Right ventricle myocardium superior (tissue), 1 donor: ENCODE measurements at regions not wholly inside any gene's neighbourhood (a gene's known extent, or its start where the extent isn't known, plus 50 kb on each side); places are given as distances from the start of the nearest gene placed in this dataset.

Experiments
- ATAC-seq: fragments of 200-7000 bp; cut with Tn5 transposase; one replicate; pipeline ENCODE4 v1.9.1; 2020; ENCODE audit warnings: mild to moderate bottlenecking; ENCODE audit not compliant: poor library complexity
- DNase-seq: peaks from one replicate; pipeline ENCODE4 v3.0.0-alpha.2; 2020
- intact Hi-C: fragments of 100-400 bp; cut with DNase I; formaldehyde crosslinking; loops from one replicate; pipeline ENCODE4 v1.11.2; 2022
- donor health status: DM: no; HTN: yes; CAD: no; lungs with severe emphysema.

DNA sequence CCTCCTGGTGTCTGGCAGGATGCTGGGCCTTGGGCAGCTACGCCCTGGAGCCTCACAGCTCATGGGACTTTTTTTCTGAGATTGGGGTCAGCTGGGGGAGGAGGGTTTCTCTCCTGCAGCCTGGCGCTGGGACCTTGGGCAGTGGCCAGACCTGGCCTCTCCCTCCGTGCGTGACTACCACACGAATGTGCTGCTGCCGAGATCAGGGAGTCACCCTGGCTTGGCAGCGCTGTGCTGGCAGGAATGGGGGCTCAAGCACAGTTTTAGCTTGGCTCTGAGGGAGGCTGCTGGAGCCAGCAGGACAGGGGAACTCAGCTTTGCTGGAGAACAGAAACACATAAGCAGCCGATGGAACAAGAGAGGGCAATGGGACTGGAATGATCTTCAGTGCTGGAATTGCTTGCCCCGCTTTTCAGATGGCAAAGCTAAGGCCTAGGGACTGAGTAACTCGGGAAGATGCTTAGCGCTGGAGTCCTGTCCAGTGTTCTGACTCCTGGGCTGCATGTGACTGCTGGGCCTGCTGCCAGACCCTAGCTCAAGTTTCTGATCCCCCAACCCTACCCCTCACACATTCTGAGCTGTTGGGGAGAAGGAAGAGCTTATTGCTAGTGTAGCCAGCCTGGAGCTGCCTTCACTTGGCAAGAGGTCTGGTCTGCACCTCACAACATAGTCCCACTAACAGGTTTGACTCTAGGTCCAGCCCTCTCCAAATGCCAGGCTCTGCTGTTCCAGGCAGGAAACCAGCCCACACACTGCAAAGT lies 69.9 kb downstream of the NAV1 start:
- DNase-seq (peak; percentile 59), ATAC-seq (peak; percentile 74)
- intact Hi-C loops = no loop called here

- no peak for DNase-seq
- intact Hi-C loops = no loop called here
- no peak for ATAC-seq
Measured at GRCh38 chr1:201609661-201610318, 70.9 kb downstream of the NAV1 start.

- DNase-seq = no peak
- intact Hi-C loops = no loop called here
- no peak for ATAC-seq
Measured at GRCh38 chr1:201610858-201611257, 71.9 kb downstream of the NAV1 start.

DNA sequence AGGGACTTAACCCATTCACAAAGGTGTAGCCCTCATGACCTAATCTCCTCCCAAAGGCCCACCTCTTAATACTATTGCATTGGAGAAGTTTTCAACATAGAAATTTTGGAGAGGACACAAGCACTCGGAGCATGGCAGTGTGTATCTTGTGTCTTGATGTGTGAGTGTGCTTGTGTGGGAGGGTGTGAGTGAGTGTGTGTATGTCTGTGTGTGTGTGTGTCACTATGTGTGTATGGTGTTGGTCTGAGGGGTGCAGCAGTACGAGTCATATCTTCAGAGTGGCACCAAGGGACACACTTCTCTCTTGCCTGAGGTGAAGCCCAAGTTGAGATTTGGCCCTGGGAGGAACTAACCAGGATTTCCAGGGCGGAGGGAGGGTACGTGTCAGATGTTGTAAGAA lies 73.7 kb downstream of the NAV1 start:
- ATAC-seq (no peak), DNase-seq (no peak)
- intact Hi-C loops = no loop called here

DNA sequence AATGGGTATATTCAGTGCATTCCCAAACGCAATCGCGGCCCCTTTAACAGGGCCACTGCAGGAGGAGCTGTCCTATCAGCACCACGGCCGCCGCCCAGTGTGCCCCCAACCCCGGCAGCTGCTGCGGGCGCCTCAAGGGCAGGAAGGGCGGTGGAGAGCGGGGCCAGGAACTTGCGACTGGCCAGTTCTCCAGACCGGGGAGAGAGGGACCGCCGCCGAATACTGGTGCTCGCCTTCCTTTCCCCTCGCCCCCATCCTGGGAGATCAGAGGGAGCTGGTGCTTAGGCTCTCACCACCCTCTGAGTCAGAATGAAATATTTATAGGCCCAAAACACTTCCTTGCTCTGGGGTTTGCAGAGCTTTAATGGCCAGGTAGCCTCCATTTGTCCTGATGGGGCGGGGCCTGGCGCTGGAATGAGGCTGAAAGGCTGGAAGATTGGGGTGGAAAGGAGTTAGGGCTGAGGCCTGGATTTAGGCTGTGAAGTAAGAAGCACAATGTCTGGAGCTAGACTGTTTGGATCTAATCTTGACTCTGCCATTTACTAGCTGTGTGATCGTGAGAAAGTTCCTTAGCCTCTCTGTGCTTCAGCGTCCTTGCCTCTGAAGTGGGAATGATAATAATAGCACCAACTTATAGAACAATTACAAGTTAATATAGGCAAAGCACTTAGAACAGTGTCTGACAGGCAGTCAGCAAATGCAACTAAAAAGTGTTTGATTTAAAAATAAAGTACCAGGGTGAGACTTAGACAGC lies 75.5 kb downstream of the NAV1 start:
- intact Hi-C loops = no loop called here
- peak; percentile 68 for DNase-seq
- ATAC-seq = peak; percentile 81

- intact Hi-C loops = no loop called here
- ATAC-seq (no peak), DNase-seq (no peak)
Measured at GRCh38 chr1:201617157-201617556, 78.2 kb downstream of the NAV1 start.

- intact Hi-C loops = no loop called here
- DNase-seq = no peak
- ATAC-seq = no peak
Measured at GRCh38 chr1:201618389-201618788, 79.5 kb downstream of the NAV1 start.

GRCh38 chr1:201618905-201619304 lies 80.0 kb downstream of the NAV1 start:
- intact Hi-C loops = no loop called here
- ATAC-seq (no peak), DNase-seq (no peak)

DNA sequence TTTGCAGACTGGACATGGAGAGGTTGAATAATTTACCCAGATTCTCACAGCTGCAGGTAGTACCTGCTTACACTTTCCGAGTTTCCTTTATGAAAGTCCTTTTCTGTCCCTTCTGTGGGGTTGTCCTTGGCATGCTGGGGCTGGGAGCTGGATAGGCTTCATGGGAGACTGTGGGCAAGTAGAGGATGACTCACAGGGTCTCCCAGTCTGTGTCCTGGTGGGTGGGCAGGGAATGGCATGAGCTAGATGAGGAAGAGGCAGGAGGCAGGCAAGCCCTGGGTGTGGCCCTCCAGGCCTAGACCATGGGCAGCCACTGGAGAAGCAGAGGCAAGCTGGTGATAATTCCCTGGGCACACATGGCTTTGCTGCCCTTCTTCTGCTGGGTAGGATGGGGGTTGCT lies 80.6 kb downstream of the NAV1 start:
- no peak for ATAC-seq
- DNase-seq = no peak
- intact Hi-C loops = no loop called here

GRCh38 chr1:201622353-201622752 lies 83.4 kb downstream of the NAV1 start:
- no peak for DNase-seq
- ATAC-seq = no peak
- intact Hi-C loops = no loop called here

DNA sequence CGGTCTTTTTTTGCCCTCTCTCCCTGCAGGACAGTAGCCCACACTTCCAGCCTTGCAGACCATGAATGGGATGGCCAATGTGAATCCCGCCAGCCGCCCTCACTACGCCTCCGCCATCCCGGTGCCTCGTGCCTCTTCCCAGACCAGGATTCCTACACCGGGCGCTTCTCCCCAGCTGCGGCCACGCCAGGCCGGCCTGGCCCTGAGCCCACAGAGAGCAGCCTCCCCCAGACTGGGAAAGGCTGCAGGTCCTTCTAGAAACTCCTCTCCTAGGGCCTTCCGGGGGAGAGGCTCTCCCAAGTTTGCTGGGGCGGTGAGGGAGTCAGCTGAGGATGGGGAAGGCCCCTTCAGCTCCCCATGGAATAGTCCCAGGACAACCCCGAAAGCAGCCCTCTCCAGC lies 83.9 kb downstream of the NAV1 start:
- intact Hi-C loops = no loop called here
- ATAC-seq (no peak), DNase-seq (no peak)

GRCh38 chr1:201624741-201625225 lies 85.9 kb downstream of the NAV1 start:
- ATAC-seq (no peak), DNase-seq (no peak)
- intact Hi-C loops = no loop called here

GRCh38 chr1:201625226-201625761 lies 86.4 kb downstream of the NAV1 start:
- DNase-seq (no peak), ATAC-seq (no peak)
- intact Hi-C loops = no loop called here

GRCh38 chr1:201625851-201626251 lies 86.9 kb downstream of the NAV1 start:
- DNase-seq = no peak
- intact Hi-C loops = no loop called here
- ATAC-seq = no peak

- ATAC-seq (no peak), DNase-seq (no peak)
- intact Hi-C loops = no loop called here
Measured at GRCh38 chr1:201626629-201627275, 87.8 kb downstream of the NAV1 start.

GRCh38 chr1:201628490-201628889 lies 89.6 kb downstream of the NAV1 start:
- peak; percentile 49 for DNase-seq
- no peak for ATAC-seq
- intact Hi-C loops = no loop called here

GRCh38 chr1:201630582-201630981 lies 91.7 kb downstream of the NAV1 start:
- no peak for DNase-seq
- intact Hi-C loops = loop anchor here (10.0 kb wide), 1 partner anchor 64 kb away; no protein-coding TSS in a partner anchor
- no peak for ATAC-seq

- intact Hi-C loops = loop anchor here (10.0 kb wide), 1 partner anchor 64 kb away; no protein-coding TSS in a partner anchor
- DNase-seq (no peak), ATAC-seq (no peak)
Measured at GRCh38 chr1:201631037-201631436, 92.1 kb downstream of the NAV1 start.
